ENCODE measurements at regions not wholly inside any gene's neighbourhood (a gene's known extent, or its start where the extent isn't known, plus 50 kb on each side); places are given as distances from the start of the nearest gene placed in this dataset.

- 85% methylated on average over 3 of the region's 3 CpGs for WGBS, 2 donors
- Histone ChIP-seq H3K9me3 (no peaks in the 10 kb centered on the region), H3K27me3 (no peaks in the 10 kb centered on the region), H3K4me3 (no peak overlapping the region), H3K4me1 (no peaks in the 10 kb centered on the region), H3K36me3 (no peaks in the 10 kb centered on the region), H3K27ac (no peak overlapping the region)
- no peak for DNase-seq (ENCODE audit: low spot score in 2 of 2)
- no peak for TF ChIP-seq CTCF (IDR thresholded peaks at IDR 0.05)
Observed at GRCh38 chr6:85396159-85396808, 53.6 kb upstream of the NT5E start.

GRCh38 chr6:85395746-85396145 is 54.1 kb upstream of the NT5E start:
- Histone ChIP-seq H3K9me3 (no peaks in the 10 kb centered on the region), H3K27me3 (no peaks in the 10 kb centered on the region), H3K4me1 (no peaks in the 10 kb centered on the region), H3K27ac (no peak overlapping the region), H3K36me3 (no peaks in the 10 kb centered on the region), H3K4me3 (no peak overlapping the region)
- TF ChIP-seq EP300 (IDR thresholded peaks at IDR 0.05): no peak
- no peak for TF ChIP-seq POLR2A (IDR thresholded peaks at IDR 0.05)
- no peak for TF ChIP-seq CTCF (IDR thresholded peaks at IDR 0.05)
- DNase-seq (ENCODE audit: low spot score in 2 of 2): no peak

GRCh38 chr6:85394853-85395538 is 54.9 kb upstream of the NT5E start:
- WGBS, 2 donors: 87 to 93% methylated on average over 1 of the region's 1 CpG
- H3K36me3 ChIP-seq: no peaks in the 10 kb centered on the region
- no peak overlapping the region for H3K4me3 ChIP-seq
- no peaks in the 10 kb centered on the region for H3K27me3 ChIP-seq
- H3K9me3 ChIP-seq: no peaks in the 10 kb centered on the region
- no peaks in the 10 kb centered on the region for H3K4me1 ChIP-seq
- TF ChIP-seq POLR2A (IDR thresholded peaks at IDR 0.05) (no peak), EP300 (IDR thresholded peaks at IDR 0.05) (no peak), CTCF (IDR thresholded peaks at IDR 0.05) (no peak)
- no peak overlapping the region for H3K27ac ChIP-seq
- DNase-seq (ENCODE audit: low spot score in 2 of 2): no peak

GRCh38 chr6:85394199-85394598 is 55.7 kb upstream of the NT5E start:
- H3K4me3 ChIP-seq: no peak overlapping the region
- no peak overlapping the region for H3K27ac ChIP-seq
- H3K36me3 ChIP-seq: no peaks in the 10 kb centered on the region
- no peak for TF ChIP-seq CTCF (IDR thresholded peaks at IDR 0.05)
- no peak for TF ChIP-seq EP300 (IDR thresholded peaks at IDR 0.05)
- no peak for TF ChIP-seq POLR2A (IDR thresholded peaks at IDR 0.05)
- DNase-seq (ENCODE audit: low spot score in 2 of 2): no peak
- H3K27me3 ChIP-seq: no peaks in the 10 kb centered on the region
- no peaks in the 10 kb centered on the region for H3K4me1 ChIP-seq
- WGBS, 2 donors: 94 to 97% methylated on average over 1 of the region's 1 CpG
- no peaks in the 10 kb centered on the region for H3K9me3 ChIP-seq

GRCh38 chr6:85392379-85392778 is 57.5 kb upstream of the NT5E start:
- no peak for DNase-seq (ENCODE audit: low spot score in 2 of 2)
- Histone ChIP-seq H3K27ac (no peak overlapping the region), H3K4me3 (no peak overlapping the region), H3K9me3 (no peaks in the 10 kb centered on the region), H3K27me3 (no peaks in the 10 kb centered on the region), H3K4me1 (no peaks in the 10 kb centered on the region), H3K36me3 (no peaks in the 10 kb centered on the region)
- 82 to 94% methylated on average over 4 of the region's 4 CpGs for WGBS, 2 donors
- no peak for TF ChIP-seq EP300 (IDR thresholded peaks at IDR 0.05)
- no peak for TF ChIP-seq CTCF (IDR thresholded peaks at IDR 0.05)
- TF ChIP-seq POLR2A (IDR thresholded peaks at IDR 0.05): no peak
